HAP-1 (cell line): ENCODE measurements at regions not wholly inside any gene's neighbourhood (a gene's known extent, or its start where the extent isn't known, plus 50 kb on each side); places are given as distances from the start of the nearest gene placed in this dataset.

Experiments
- DNase-seq, 2 experiments: peaks; one replicate each; pipeline ENCODE4 v3.0.0-alpha.2; 2016 to 2020; ENCODE audit warnings: low spot score in 2 of 2
- H3K27me3 ChIP-seq: fragments of 250-450 bp; sonication (Bioruptor Pico); 2 replicates; pipeline ENCODE4 v1.5.1; 2020; ENCODE audit warnings: low read depth, mild to moderate bottlenecking, moderate library complexity
- H3K36me3 ChIP-seq: fragments of 250-450 bp; sonication (Bioruptor Pico); replicated peaks from 2 replicates; pipeline ENCODE4 v1.5.1; 2020; ENCODE audit warnings: mild to moderate bottlenecking
- H3K4me1 ChIP-seq: fragments of 250-450 bp; sonication (Bioruptor Pico); 2 replicates; pipeline ENCODE4 v1.5.1; 2020; ENCODE audit warnings: mild to moderate bottlenecking
- H3K4me3 ChIP-seq: fragments of 250-450 bp; sonication (Bioruptor Pico); 2 replicates; pipeline ENCODE4 v1.5.1; 2020; ENCODE audit warnings: mild to moderate bottlenecking, moderate library complexity
- H3K9me3 ChIP-seq: fragments of 250-450 bp; sonication (Bioruptor Pico); 2 replicates; pipeline ENCODE4 v1.5.1; 2020; ENCODE audit warnings: mild to moderate bottlenecking, moderate library complexity
- in situ Hi-C: fragments of 300-500 bp; cut with MboI; formaldehyde crosslinking; loops from 3 replicates; pipeline ENCODE4 v1.14.3; 2020; ENCODE audit warnings: low sequenced_read_pairs, inconsistent platforms, mixed read lengths

DNA sequence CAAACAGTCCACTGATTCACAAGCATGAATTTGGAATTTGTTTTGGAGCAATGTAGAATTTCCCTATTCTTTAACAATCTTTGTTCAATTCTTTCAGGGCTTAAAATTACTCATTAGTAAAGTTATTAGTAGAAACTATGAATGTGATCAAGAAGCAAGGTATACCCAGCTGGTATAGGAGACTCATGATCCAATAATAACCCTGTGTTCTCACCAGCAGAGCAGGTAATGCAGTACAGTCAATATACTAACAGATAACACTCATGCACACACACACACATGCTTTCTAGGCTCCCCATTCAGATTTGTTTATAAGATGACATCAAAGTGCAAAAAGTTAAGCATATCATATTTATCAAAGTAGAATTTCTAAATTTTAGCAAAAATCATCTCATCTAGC, 445.2 kb downstream of the ELAVL2 start:
- in situ Hi-C loops = no loop called here
- Histone ChIP-seq H3K9me3 (no peaks in the 10 kb centered on the region), H3K4me1 (no peaks in the 10 kb centered on the region), H3K27me3 (no peaks in the 10 kb centered on the region), H3K4me3 (no peak overlapping the region), H3K36me3 (no peaks in the 10 kb centered on the region)
- DNase-seq = no peak

DNA sequence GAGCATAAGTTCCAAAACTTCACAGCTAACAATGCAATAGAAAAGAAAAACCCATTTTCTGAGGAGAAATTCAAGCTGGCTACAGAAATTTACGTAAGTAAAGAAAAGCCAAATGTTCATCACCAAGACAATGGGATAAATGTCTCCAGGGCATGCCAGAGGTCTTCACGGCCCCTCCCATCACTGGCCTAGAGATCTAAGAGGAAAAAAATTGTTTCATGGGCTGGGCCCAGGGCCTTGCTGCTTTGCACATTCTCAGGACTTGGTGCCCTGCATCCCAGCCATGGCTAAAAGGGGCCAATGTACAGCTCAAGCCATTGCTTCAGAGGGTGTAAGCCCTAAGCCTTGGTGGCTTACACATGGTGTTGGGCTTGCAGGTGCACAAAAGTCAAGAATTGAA, 443.6 kb downstream of the ELAVL2 start:
- no peak for DNase-seq
- Histone ChIP-seq H3K9me3 (no peaks in the 10 kb centered on the region), H3K36me3 (no peaks in the 10 kb centered on the region), H3K4me1 (no peaks in the 10 kb centered on the region), H3K27me3 (no peaks in the 10 kb centered on the region), H3K4me3 (no peak overlapping the region)
- in situ Hi-C loops = no loop called here

DNA sequence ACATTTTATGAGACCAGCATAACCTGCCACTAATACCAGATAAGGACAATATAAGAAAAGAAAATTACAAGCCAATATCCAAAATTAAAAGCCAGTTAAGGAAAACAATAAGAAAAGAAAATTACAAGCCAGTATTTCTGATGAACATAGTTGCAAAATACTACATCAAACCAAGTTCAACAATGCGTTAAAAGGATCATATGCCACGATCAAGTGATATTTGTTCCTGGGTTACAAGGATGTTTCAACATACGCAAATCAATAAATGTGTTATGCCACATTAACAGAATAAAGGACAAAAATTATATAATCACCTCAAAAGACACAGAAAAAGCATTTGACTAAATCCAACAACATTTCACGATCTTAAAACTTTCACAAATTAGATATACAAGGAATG, 431.9 kb downstream of the ELAVL2 start:
- no peaks in the 10 kb centered on the region for H3K4me1 ChIP-seq
- no peak overlapping the region for H3K4me3 ChIP-seq
- H3K27me3 ChIP-seq = no peaks in the 10 kb centered on the region
- no peak for DNase-seq
- in situ Hi-C loops = no loop called here
- no peaks in the 10 kb centered on the region for H3K36me3 ChIP-seq
- H3K9me3 ChIP-seq = no peaks in the 10 kb centered on the region

DNA sequence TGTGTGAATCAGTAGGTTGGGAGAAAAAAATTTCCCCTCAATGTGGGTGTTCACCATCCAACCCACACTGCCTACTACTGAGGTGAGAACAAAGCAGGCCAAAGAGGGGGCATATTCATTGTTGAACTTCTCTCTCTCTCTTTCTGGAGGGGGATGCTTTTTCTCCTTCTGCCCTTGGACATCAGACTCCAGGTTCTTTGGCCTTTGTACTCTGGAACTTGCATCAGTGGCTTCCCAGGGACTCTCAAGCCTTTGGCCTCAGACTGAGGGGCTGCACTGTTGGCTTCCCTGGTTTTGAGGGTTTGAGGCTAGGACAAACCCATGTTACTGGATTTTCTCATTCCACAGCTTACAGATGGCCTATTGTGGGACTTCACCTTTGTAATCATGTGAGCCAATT, 417.2 kb downstream of the ELAVL2 start:
- Histone ChIP-seq H3K4me3 (no peak overlapping the region), H3K36me3 (no peaks in the 10 kb centered on the region), H3K27me3 (no peaks in the 10 kb centered on the region), H3K9me3 (no peaks in the 10 kb centered on the region), H3K4me1 (no peaks in the 10 kb centered on the region)
- DNase-seq = no peak
- in situ Hi-C loops = no loop called here

DNA sequence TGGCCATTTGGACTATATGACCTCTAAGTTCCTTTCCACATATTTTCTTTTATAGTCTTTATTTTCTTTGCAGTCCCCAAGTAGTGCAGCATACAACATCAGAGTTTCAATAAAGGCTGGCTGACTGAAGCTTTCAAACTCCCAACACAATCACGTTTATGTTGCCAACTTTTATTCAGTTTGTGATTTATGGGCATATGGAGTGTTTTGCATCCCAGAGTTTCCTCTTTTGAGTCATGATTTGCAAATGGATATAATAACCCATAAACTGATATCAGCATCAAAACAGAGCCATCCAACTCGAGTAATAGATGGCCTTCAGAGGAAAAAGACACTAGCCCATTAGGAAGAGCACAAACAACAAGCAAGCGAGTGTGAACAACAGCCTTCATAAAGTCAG, 414.0 kb downstream of the ELAVL2 start:
- Histone ChIP-seq H3K4me3 (no peak overlapping the region), H3K27me3 (no peaks in the 10 kb centered on the region), H3K4me1 (no peaks in the 10 kb centered on the region), H3K9me3 (no peaks in the 10 kb centered on the region), H3K36me3 (no peaks in the 10 kb centered on the region)
- no peak for DNase-seq
- in situ Hi-C loops = no loop called here

DNA sequence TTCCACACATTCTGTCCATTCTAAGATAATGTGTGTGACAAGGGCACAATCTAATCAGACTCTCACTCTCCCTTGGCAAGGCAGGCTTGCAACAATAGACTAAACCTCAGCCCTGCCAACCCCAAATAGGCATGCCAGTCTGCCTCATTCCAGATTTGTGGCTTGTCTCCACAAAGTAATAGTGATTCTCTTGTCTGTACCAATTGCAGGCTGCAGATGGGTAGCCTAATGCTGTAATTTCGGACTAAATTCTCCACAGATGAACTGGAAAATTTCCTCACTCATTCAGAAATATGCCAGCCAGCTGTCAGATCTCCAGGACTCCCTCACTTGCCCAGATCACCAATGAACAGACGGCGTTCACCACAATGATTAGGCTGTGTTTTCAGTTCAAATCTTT, 413.6 kb downstream of the ELAVL2 start:
- H3K4me1 ChIP-seq = no peaks in the 10 kb centered on the region
- H3K27me3 ChIP-seq = no peaks in the 10 kb centered on the region
- H3K36me3 ChIP-seq = no peaks in the 10 kb centered on the region
- no peaks in the 10 kb centered on the region for H3K9me3 ChIP-seq
- in situ Hi-C loops = no loop called here
- no peak for DNase-seq
- no peak overlapping the region for H3K4me3 ChIP-seq

DNA sequence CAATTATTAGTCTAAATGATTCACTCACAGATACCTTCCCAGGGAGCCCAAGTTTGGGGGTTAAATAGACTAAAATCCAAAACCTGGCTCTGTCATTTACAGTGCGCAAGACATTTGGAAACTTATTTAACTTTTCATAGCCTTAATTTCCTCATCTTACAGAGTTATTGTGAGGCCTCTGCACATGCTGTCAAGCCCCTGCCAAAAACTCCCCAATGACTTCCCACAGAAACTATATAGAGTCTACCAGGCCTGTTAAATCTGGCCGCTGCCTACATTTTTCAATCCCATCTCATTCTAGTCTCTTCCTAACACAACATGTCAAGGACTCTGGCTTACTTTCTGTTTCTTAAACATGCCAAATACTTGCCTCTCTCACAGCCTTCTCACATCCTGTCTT, 412.5 kb downstream of the ELAVL2 start:
- Histone ChIP-seq H3K27me3 (no peaks in the 10 kb centered on the region), H3K4me3 (no peak overlapping the region), H3K36me3 (no peaks in the 10 kb centered on the region), H3K4me1 (no peaks in the 10 kb centered on the region), H3K9me3 (no peaks in the 10 kb centered on the region)
- in situ Hi-C loops = no loop called here
- no peak for DNase-seq

DNA sequence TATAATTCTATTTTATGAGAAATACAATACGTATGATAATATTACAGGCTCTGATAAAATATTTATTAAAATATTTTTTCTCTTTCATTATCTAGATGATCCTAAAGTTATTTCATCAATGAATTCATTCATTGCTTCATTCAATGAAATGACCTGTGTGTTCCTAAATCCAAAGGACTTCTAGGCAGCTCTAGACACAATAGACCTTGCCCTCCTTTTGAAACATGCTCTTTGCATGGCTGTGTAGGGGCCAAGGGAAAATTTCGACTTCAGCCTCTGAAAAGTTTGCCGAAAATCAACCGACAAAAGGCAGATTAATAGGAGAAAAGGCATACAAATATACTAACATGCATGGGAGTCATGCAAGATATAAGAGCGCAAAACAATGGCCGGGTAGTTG, 402.0 kb downstream of the ELAVL2 start:
- in situ Hi-C loops = no loop called here
- no peak for DNase-seq
- no peaks in the 10 kb centered on the region for H3K27me3 ChIP-seq
- no peaks in the 10 kb centered on the region for H3K36me3 ChIP-seq
- no peaks in the 10 kb centered on the region for H3K9me3 ChIP-seq
- H3K4me3 ChIP-seq = no peak overlapping the region
- H3K4me1 ChIP-seq = no peaks in the 10 kb centered on the region

DNA sequence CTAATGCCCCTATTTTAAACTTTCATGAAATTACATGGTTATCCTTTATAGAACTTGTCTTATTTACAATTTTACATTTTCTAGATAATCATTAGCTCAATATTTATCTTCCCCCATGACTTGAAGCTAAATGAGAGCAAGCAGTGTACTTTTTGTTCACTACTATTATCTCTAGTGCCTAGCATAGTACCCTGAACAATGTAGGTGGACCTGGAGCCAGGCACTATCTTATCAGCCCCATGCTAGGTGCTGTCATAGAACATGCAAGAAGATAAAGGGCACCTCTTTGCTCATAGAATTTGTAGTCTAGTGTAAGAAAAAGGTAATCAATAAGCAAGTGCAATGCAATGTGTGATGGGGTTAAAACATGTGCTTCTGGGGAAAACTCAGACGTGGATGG, 399.9 kb downstream of the ELAVL2 start:
- in situ Hi-C loops = no loop called here
- H3K9me3 ChIP-seq = no peaks in the 10 kb centered on the region
- H3K27me3 ChIP-seq = no peaks in the 10 kb centered on the region
- H3K36me3 ChIP-seq = no peaks in the 10 kb centered on the region
- no peaks in the 10 kb centered on the region for H3K4me1 ChIP-seq
- no peak overlapping the region for H3K4me3 ChIP-seq
- DNase-seq = no peak

DNA sequence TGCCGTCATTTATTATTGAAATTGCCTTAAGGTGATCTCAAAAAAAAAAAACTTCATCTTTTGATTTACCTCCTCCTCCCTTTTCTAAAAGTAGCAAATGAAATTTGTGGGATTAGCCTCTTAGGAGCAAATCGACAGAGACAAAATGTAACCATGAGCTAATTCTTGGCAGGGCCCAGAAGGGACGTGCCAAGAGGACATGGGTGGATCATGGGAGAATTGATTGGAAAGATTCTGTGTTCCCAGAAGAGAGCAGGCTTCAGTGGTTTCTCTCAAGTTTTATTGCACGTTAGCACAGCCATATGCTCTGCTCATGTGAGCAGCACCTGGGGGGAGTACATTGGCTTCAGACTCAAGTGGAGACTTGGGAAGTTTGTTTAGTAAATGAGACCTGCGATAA, 394.6 kb downstream of the ELAVL2 start:
- no peak overlapping the region for H3K4me3 ChIP-seq
- in situ Hi-C loops = no loop called here
- DNase-seq = no peak
- H3K36me3 ChIP-seq = no peaks in the 10 kb centered on the region
- no peaks in the 10 kb centered on the region for H3K4me1 ChIP-seq
- H3K27me3 ChIP-seq = no peaks in the 10 kb centered on the region
- H3K9me3 ChIP-seq = no peaks in the 10 kb centered on the region

DNA sequence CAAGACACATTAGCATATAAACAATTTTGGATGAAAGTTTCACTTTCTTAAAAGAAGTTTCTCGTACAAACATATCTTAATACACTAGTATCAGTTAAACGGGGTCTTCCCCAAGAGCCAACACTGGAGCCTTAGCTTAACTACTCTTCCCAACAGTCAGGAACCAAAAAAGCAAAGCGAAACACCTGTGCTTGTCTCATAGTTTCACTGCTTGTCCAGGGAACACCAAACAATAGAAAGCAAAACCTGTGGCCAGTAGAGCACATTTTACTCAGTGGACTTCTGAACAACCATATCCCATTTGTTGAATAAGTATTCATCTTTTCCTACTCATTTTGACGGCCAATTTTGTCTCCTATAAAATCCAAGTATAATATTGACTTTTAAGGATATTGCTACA, 391.4 kb downstream of the ELAVL2 start:
- Histone ChIP-seq H3K4me3 (no peak overlapping the region), H3K36me3 (no peaks in the 10 kb centered on the region), H3K4me1 (no peaks in the 10 kb centered on the region), H3K27me3 (no peaks in the 10 kb centered on the region), H3K9me3 (no peaks in the 10 kb centered on the region)
- in situ Hi-C loops = no loop called here
- no peak for DNase-seq

DNA sequence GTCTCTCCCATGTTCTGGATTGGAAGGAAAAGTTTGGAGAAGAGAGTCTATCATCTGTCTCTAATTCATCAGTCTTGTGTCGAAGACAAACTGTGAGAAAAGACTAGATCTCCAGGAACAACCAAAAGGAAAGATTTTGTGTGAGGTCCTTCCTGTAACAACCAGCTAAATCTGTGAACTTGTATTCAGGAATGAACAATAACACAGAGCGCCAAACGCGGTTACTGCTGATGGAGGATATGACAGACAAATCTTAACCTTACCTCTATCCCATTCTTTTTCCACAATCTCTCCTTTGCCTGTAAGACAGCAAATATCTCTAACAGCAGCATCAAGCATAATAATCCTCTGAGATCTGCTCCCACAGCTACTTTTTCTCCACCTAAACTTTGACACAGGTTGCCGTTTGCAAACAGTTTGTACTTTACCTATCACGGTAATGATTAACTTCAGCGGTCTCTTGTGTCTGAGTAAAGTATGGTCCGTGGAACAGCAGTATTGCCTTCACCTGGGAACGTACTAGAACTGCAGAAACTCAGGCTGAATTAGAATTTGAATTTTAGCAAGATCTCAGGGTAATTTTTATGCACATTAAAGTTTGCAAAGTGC, 387.6 kb downstream of the ELAVL2 start:
- H3K9me3 ChIP-seq = no peaks in the 10 kb centered on the region
- no peaks in the 10 kb centered on the region for H3K27me3 ChIP-seq
- no peaks in the 10 kb centered on the region for H3K4me1 ChIP-seq
- no peak for DNase-seq
- in situ Hi-C loops = no loop called here
- no peaks in the 10 kb centered on the region for H3K36me3 ChIP-seq
- no peak overlapping the region for H3K4me3 ChIP-seq

DNA sequence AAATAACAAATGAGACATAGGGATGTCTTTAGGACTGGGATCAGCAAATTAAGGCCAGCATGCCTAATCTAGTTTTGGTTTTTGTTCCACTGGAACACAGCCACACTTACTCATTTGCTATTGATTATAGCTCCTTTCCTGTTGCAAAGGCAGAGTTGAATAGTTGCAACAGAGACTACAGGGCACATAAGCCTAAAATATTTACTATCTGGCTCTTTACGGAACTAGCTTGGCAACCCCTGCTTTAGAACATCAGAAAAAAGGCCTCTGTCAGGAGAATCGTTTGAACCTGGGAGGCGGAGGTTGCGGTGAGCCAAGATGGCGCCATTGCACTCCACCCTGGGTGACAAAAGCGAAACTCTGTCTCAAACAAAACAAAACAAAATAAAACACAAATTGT, 384.8 kb downstream of the ELAVL2 start:
- Histone ChIP-seq H3K4me1 (no peaks in the 10 kb centered on the region), H3K27me3 (no peaks in the 10 kb centered on the region), H3K4me3 (no peak overlapping the region), H3K36me3 (no peaks in the 10 kb centered on the region), H3K9me3 (no peaks in the 10 kb centered on the region)
- DNase-seq = no peak
- in situ Hi-C loops = no loop called here

DNA sequence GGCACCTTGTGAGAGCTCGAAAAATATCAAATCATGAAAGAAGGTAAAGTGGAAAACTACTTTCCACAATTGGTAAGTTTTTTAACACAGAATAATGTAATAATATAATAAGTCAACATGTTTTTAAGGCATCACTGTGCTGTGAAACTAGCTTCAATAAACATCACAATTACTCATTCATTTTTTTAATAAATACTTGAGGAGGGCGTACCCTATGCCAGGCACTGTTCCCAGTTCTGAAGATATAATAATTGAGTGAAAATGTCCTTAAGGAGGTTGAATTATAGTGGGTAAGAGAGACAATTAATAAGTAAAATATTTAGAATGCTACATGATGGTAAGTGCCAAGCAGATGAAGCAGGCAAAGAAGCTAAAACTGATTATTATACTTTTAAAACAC, 381.4 kb downstream of the ELAVL2 start:
- no peak overlapping the region for H3K4me3 ChIP-seq
- no peaks in the 10 kb centered on the region for H3K27me3 ChIP-seq
- H3K4me1 ChIP-seq = no peaks in the 10 kb centered on the region
- DNase-seq = no peak
- no peaks in the 10 kb centered on the region for H3K9me3 ChIP-seq
- no peaks in the 10 kb centered on the region for H3K36me3 ChIP-seq
- in situ Hi-C loops = no loop called here

DNA sequence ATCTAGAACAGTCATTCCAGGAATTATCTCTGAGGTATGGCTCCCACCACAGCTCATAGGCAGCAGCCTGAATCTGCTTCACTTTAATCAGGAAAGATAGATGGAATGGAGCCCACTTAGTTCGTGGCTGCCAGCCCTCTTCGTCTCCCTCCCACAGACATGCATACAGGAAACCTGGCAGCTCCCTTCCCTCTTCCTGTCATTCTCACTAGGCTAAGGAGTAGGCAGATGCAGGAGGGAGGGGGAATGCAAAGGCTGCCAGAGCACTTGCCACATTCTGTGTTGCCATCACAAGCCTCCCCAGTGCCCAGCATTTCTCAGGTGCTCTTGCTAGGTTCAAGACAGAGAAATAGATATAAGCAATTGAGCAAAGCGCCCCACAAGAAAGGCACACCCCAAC, 378.9 kb downstream of the ELAVL2 start:
- Histone ChIP-seq H3K27me3 (no peaks in the 10 kb centered on the region), H3K4me1 (no peaks in the 10 kb centered on the region), H3K36me3 (no peaks in the 10 kb centered on the region), H3K9me3 (no peaks in the 10 kb centered on the region), H3K4me3 (no peak overlapping the region)
- DNase-seq = no peak
- in situ Hi-C loops = no loop called here
